Activated CD4-positive, alpha-beta T cell treated with anti-CD3 and anti-CD28 coated beads for 24 hours (primary cell): ENCODE measurements at regions not wholly inside any gene's neighbourhood (a gene's known extent, or its start where the extent isn't known, plus 50 kb on each side); places are given as distances from the start of the nearest gene placed in this dataset.
"Not testable (repeated sequence)": the region's sequence is repeated elsewhere in the genome, so short reads cannot be mapped to it uniquely, and the experiment has no call there.

Source experiments
- DNase-seq, 2 donors: peaks; one replicate each; pipeline ENCODE4 v3.0.0-alpha.2; 2020; ENCODE audit warnings: low read depth in 2 of 2

- DNase-seq: no peak
Measured at GRCh38 chr2:36165132-36165531, 190.4 kb upstream of the CRIM1 start.

GRCh38 chr2:36163520-36164254 lies 191.9 kb upstream of the CRIM1 start:
- DNase-seq: no peak

GRCh38 chr2:36157093-36157492 lies 198.5 kb upstream of the CRIM1 start:
- not testable (repeated sequence) for DNase-seq

GRCh38 chr2:36147670-36148390 lies 207.7 kb upstream of the CRIM1 start:
- no peak for DNase-seq

GRCh38 chr2:36146765-36147164 lies 208.8 kb upstream of the CRIM1 start:
- no peak for DNase-seq

- DNase-seq: no peak
Measured at GRCh38 chr2:36140391-36140790, 215.2 kb upstream of the CRIM1 start.

GRCh38 chr2:36137612-36138011 lies 218.0 kb upstream of the CRIM1 start:
- DNase-seq: no peak

- no peak for DNase-seq
Measured at GRCh38 chr2:36134281-36134680, 221.3 kb upstream of the CRIM1 start.

- DNase-seq: no peak
Measured at GRCh38 chr2:36128359-36128758, 227.2 kb upstream of the CRIM1 start.

- DNase-seq: no peak
Measured at GRCh38 chr2:36125702-36126101, 229.9 kb upstream of the CRIM1 start.

GRCh38 chr2:36123995-36124394 lies 231.6 kb upstream of the CRIM1 start:
- DNase-seq: no peak

- no peak for DNase-seq
Measured at GRCh38 chr2:36097022-36097421, 258.6 kb upstream of the CRIM1 start.

- DNase-seq: not testable (repeated sequence)
Measured at GRCh38 chr2:36091844-36092741, 263.5 kb upstream of the CRIM1 start.

GRCh38 chr2:36088716-36089328 lies 266.8 kb upstream of the CRIM1 start:
- no peak for DNase-seq

GRCh38 chr2:36087344-36087743 lies 268.2 kb upstream of the CRIM1 start:
- no peak for DNase-seq

GRCh38 chr2:36079793-36080192 lies 275.8 kb upstream of the CRIM1 start:
- DNase-seq: no peak

- no peak for DNase-seq
Measured at GRCh38 chr2:36074008-36074407, 281.6 kb upstream of the CRIM1 start.

GRCh38 chr2:36071698-36072097 lies 283.9 kb upstream of the CRIM1 start:
- DNase-seq: no peak

- DNase-seq: no peak
Measured at GRCh38 chr2:36069074-36069473, 286.5 kb upstream of the CRIM1 start.

- no peak for DNase-seq
Measured at GRCh38 chr2:36068086-36068485, 287.5 kb upstream of the CRIM1 start.

- DNase-seq: no peak
Measured at GRCh38 chr2:36060133-36060532, 295.4 kb upstream of the CRIM1 start.

- no peak for DNase-seq
Measured at GRCh38 chr2:36059691-36060090, 295.9 kb upstream of the CRIM1 start.
